Ovary (tissue), 7 donors: ENCODE measurements at regions not wholly inside any gene's neighbourhood (a gene's known extent, or its start where the extent isn't known, plus 50 kb on each side); places are given as distances from the start of the nearest gene placed in this dataset.

Experiments used
- DNase-seq, 5 donors: peaks; one replicate each; pipeline ENCODE4 v3.0.0-alpha.2; 2019 to 2020
- H3K27ac ChIP-seq, 2 donors: fragments of 200-600 bp; one replicate each; pipeline versions ENCODE4 v1.5.1 to v1.8.0; 2019 to 2022
- H3K27me3 ChIP-seq: fragments of 200-600 bp; one replicate; pipeline ENCODE4 v1.8.0; 2022
- H3K36me3 ChIP-seq: fragments of 200-600 bp; sonication (generic); one replicate; pipeline ENCODE4 v1.5.1; 2019
- H3K4me1 ChIP-seq: one replicate; pipeline ENCODE4 v1.8.1; 2013; ENCODE audit warnings: mild to moderate bottlenecking, moderate library complexity; ENCODE audit not compliant: insufficient read depth
- H3K4me3 ChIP-seq: fragments of 200-600 bp; sonication (generic); one replicate; pipeline ENCODE4 v1.5.1; 2017
- H3K9me3 ChIP-seq, 2 donors: fragments of 200-600 bp in 1 of 2; sonication (generic) in 1 of 2; one replicate each; pipeline versions ENCODE4 v1.5.1 to v1.8.1; 2013 to 2019; ENCODE audit warnings: mild to moderate bottlenecking in 1 of 2, moderate library complexity in 1 of 2
- CTCF ChIP-seq, 3 donors: fragments of 450-650 bp in 2 of 3; fragments of 200-600 bp in 1 of 3; IDR thresholded peaks; one replicate each; pipeline versions ENCODE4 v1.5.1 to v1.8.0; 2016 to 2022; ENCODE audit warnings: antibody characterized with exemption in 3 of 3, mild to moderate bottlenecking in 1 of 3
- EP300 ChIP-seq: sonication (generic); formaldehyde crosslinking; IDR thresholded peaks from one replicate; pipeline ENCODE4 v1.6.1; 2017; ENCODE audit warnings: antibody characterized with exemption
- POLR2A ChIP-seq: fragments of 450-650 bp; IDR thresholded peaks from one replicate; pipeline ENCODE4 v1.6.1; 2017; ENCODE audit warnings: antibody characterized with exemption, mild to moderate bottlenecking, moderate library complexity
- WGBS, 3 donors: extraction: QIAGEN DNeasy Blood & Tissue Kit in 1 of 3; methylation state at CpG; one replicate each; pipeline versions ENCODE4 v1.1.5 to v1.1.7; 2013 to 2017; 5-methylcytosine and 5-hydroxymethylcytosine counted together
- intact Hi-C, 4 donors: fragments of 100-400 bp; cut with DNase I; formaldehyde crosslinking; loops; one replicate each; pipeline versions ENCODE4 v1.11.0 to v1.15.1; 2022 to 2023
- donor health status: DM: no; HTN: no; CAD: no; lungs with moderate emphysema.
- donor health status: DM: no; HTN: no; CAD: no.
- donor health status: Bipolar disorder and iron deficiency.
- donor health status: DM: no; HTN: no; CAD: no.
- donor health status: DM: yes; HTN: yes; CAD: no.

GRCh38 chr4:17285747-17286146 lies 226.1 kb downstream of the QDPR start:
- Histone ChIP-seq H3K9me3 (no peaks in the 10 kb centered on the region), H3K27ac (no peak overlapping the region), H3K36me3 (no peaks in the 10 kb centered on the region), H3K27me3 (no peaks in the 10 kb centered on the region), H3K4me1 (no peaks in the 10 kb centered on the region), H3K4me3 (no peak overlapping the region)
- 91 to 94% (median 93%) methylated on average over 4 of the region's 4 CpGs for WGBS, 3 donors
- no peak for TF ChIP-seq EP300
- TF ChIP-seq POLR2A = no peak
- no peak for TF ChIP-seq CTCF (IDR thresholded peaks at IDR 0.05)
- intact Hi-C loops = no loop called here
- no peak for DNase-seq

- Histone ChIP-seq H3K4me3 (no peak overlapping the region), H3K27me3 (no peaks in the 10 kb centered on the region), H3K36me3 (no peaks in the 10 kb centered on the region), H3K4me1 (no peaks in the 10 kb centered on the region), H3K9me3 (no peaks in the 10 kb centered on the region), H3K27ac (no peak overlapping the region)
- WGBS, 3 donors = 56 to 69% (median 58%) methylated on average over 5 of the region's 5 CpGs
- DNase-seq = no peak
- intact Hi-C loops = no loop called here
- TF ChIP-seq CTCF (IDR thresholded peaks at IDR 0.05) (no peak), POLR2A (no peak), EP300 (no peak)
Observed at GRCh38 chr4:17284323-17285175, 227.3 kb downstream of the QDPR start.

- no peak overlapping the region for H3K27ac ChIP-seq
- TF ChIP-seq EP300 = no peak
- TF ChIP-seq POLR2A = no peak
- TF ChIP-seq CTCF (IDR thresholded peaks at IDR 0.05) = no peak
- no peaks in the 10 kb centered on the region for H3K36me3 ChIP-seq
- H3K4me1 ChIP-seq = no peaks in the 10 kb centered on the region
- no peak for DNase-seq
- H3K4me3 ChIP-seq = no peak overlapping the region
- H3K9me3 ChIP-seq = no peaks in the 10 kb centered on the region
- intact Hi-C loops = no loop called here
- WGBS, 3 donors = 84 to 89% (median 84%) methylated on average over 4 of the region's 4 CpGs
- no peaks in the 10 kb centered on the region for H3K27me3 ChIP-seq
Observed at GRCh38 chr4:17283832-17284231, 228.1 kb downstream of the QDPR start.

- intact Hi-C loops = no loop called here
- Histone ChIP-seq H3K9me3 (no peaks in the 10 kb centered on the region), H3K27ac (no peak overlapping the region), H3K36me3 (no peaks in the 10 kb centered on the region), H3K4me1 (no peaks in the 10 kb centered on the region), H3K4me3 (no peak overlapping the region), H3K27me3 (no peaks in the 10 kb centered on the region)
- DNase-seq = no peak
- TF ChIP-seq EP300 (no peak), CTCF (IDR thresholded peaks at IDR 0.05) (no peak), POLR2A (no peak)
- 91 to 93% (median 92%) methylated on average over 7 of the region's 7 CpGs for WGBS, 3 donors
Observed at GRCh38 chr4:17283251-17283650, 228.6 kb downstream of the QDPR start.
